Endodermal cell (in vitro differentiated cells): ENCODE measurements at regions not wholly inside any gene's neighbourhood (a gene's known extent, or its start where the extent isn't known, plus 50 kb on each side); places are given as distances from the start of the nearest gene placed in this dataset.

Experiments used
- DNase-seq: peaks from one replicate; pipeline ENCODE4 v3.0.0-alpha.2; 2017
- H3K27ac ChIP-seq: 2 replicates; pipeline ENCODE4 v1.5.1; 2013; ENCODE audit warnings: mild to moderate bottlenecking, low read depth, low read length, moderate library complexity
- H3K27me3 ChIP-seq: 2 replicates; pipeline ENCODE4 v1.6.1; 2013; ENCODE audit warnings: mild to moderate bottlenecking, low read length, moderate library complexity; ENCODE audit not compliant: insufficient read depth, control insufficient read depth, poor library complexity, severe bottlenecking
- H3K36me3 ChIP-seq: 2 replicates; pipeline ENCODE4 v1.7.0; 2013; ENCODE audit warnings: mild to moderate bottlenecking, low read length, moderate library complexity; ENCODE audit not compliant: control insufficient read depth, insufficient read depth
- H3K4me1 ChIP-seq: one replicate; pipeline ENCODE4 v1.7.0; 2013; ENCODE audit warnings: low read length; ENCODE audit not compliant: control insufficient read depth, insufficient read depth
- H3K4me3 ChIP-seq: 2 replicates; pipeline ENCODE4 v1.5.1; 2013; ENCODE audit warnings: mild to moderate bottlenecking, low read length, moderate library complexity
- H3K9ac ChIP-seq: 2 replicates; pipeline ENCODE4 v1.6.1; 2013; ENCODE audit warnings: mild to moderate bottlenecking, low read length, moderate library complexity; ENCODE audit not compliant: poor library complexity, severe bottlenecking; ENCODE audit errors: extremely low read depth
- H3K9me3 ChIP-seq: 2 replicates; pipeline ENCODE4 v1.6.1; 2013; ENCODE audit warnings: mild to moderate bottlenecking, low read length, moderate library complexity; ENCODE audit not compliant: control insufficient read depth
- H3K27ac Mint-ChIP-seq: 2 replicates; pipeline ENCODE4 v1.8.0; 2020; ENCODE audit warnings: mixed read lengths
- H3K27me3 Mint-ChIP-seq: 2 replicates; pipeline ENCODE4 v1.8.0; 2021; ENCODE audit warnings: mild to moderate bottlenecking, mixed read lengths; ENCODE audit not compliant: insufficient read depth
- H3K36me3 Mint-ChIP-seq: 2 replicates; pipeline ENCODE4 v1.8.0; 2020; ENCODE audit warnings: low read depth, mixed read lengths
- H3K4me1 Mint-ChIP-seq: 2 replicates; pipeline ENCODE4 v1.8.0; 2020; ENCODE audit warnings: mixed read lengths
- H3K4me3 Mint-ChIP-seq: 2 replicates; pipeline ENCODE4 v1.8.0; 2020; ENCODE audit warnings: mild to moderate bottlenecking, moderate library complexity, mixed read lengths
- H3K9me3 Mint-ChIP-seq: 2 replicates; pipeline ENCODE4 v1.8.0; 2020; ENCODE audit warnings: mild to moderate bottlenecking, mixed read lengths
- CTCF ChIP-seq: fragments of 200-600 bp; sonication (generic); conservative IDR thresholded peaks from 2 replicates; pipeline ENCODE4 v1.5.0; 2021; ENCODE audit warnings: antibody characterized with exemption, mild to moderate bottlenecking
- WGBS, 2 experiments: methylation state at CpG; one replicate each; pipeline versions ENCODE4 v1.1.5 to v1.1.7; 2013; ENCODE audit warnings: missing lambda C conversion rate in 2 of 2, mixed read lengths in 1 of 2; ENCODE audit not compliant: insufficient coverage in 1 of 2, insufficient read length in 1 of 2; 5-methylcytosine and 5-hydroxymethylcytosine counted together

- Mint-ChIP-seq H3K9me3 (no peaks in the 10 kb centered on the region), H3K27ac (peak overlapping the region; percentile 16), H3K36me3 (no peaks in the 10 kb centered on the region), H3K4me3 (no peak overlapping the region), H3K27me3 (no peaks in the 10 kb centered on the region), H3K4me1 (peaks cover 8% of the 10 kb centered on the region)
- H3K9ac ChIP-seq: no peak overlapping the region
- no peaks in the 10 kb centered on the region for H3K4me1 ChIP-seq
- 37 to 38% methylated on average over 2 of the region's 2 CpGs for WGBS, 2 experiments
- H3K9me3 ChIP-seq: no peaks in the 10 kb centered on the region
- TF ChIP-seq CTCF: no peak
- no peaks in the 10 kb centered on the region for H3K27me3 ChIP-seq
- peak; percentile 61 for DNase-seq
- H3K4me3 ChIP-seq: no peak overlapping the region
- H3K36me3 ChIP-seq: no peaks in the 10 kb centered on the region
- H3K27ac ChIP-seq: no peak overlapping the region
These were observed 662.0 kb upstream of the GBE1 start for GRCh38 chr3:82423268-82424030.

- Histone ChIP-seq H3K9ac (no peak overlapping the region), H3K27me3 (no peaks in the 10 kb centered on the region), H3K4me3 (no peak overlapping the region), H3K36me3 (no peaks in the 10 kb centered on the region), H3K27ac (no peak overlapping the region), H3K9me3 (no peaks in the 10 kb centered on the region), H3K4me1 (no peaks in the 10 kb centered on the region)
- no peak overlapping the region for H3K27ac Mint-ChIP-seq
- WGBS, 2 experiments: 100% methylated on average over 1 of the region's 1 CpG; no CpG with 5 or more reads in 1 of the 2 experiments
- DNase-seq: no peak
- H3K36me3 Mint-ChIP-seq: no peaks in the 10 kb centered on the region
- H3K9me3 Mint-ChIP-seq: no peaks in the 10 kb centered on the region
- H3K4me1 Mint-ChIP-seq: no peaks in the 10 kb centered on the region
- no peaks in the 10 kb centered on the region for H3K27me3 Mint-ChIP-seq
- H3K4me3 Mint-ChIP-seq: no peak overlapping the region
- TF ChIP-seq CTCF: no peak
These were observed 655.4 kb upstream of the GBE1 start for GRCh38 chr3:82416830-82417229.

- H3K4me3 ChIP-seq: no peak overlapping the region
- H3K27ac Mint-ChIP-seq: no peak overlapping the region
- H3K4me1 ChIP-seq: no peaks in the 10 kb centered on the region
- 80% methylated on average over 1 of the region's 1 CpG; no CpG with 5 or more reads in 1 of the 2 experiments for WGBS, 2 experiments
- H3K36me3 Mint-ChIP-seq: no peaks in the 10 kb centered on the region
- no peaks in the 10 kb centered on the region for H3K27me3 ChIP-seq
- H3K4me3 Mint-ChIP-seq: no peak overlapping the region
- H3K9me3 ChIP-seq: no peaks in the 10 kb centered on the region
- no peak for DNase-seq
- TF ChIP-seq CTCF: no peak
- no peaks in the 10 kb centered on the region for H3K36me3 ChIP-seq
- no peak overlapping the region for H3K27ac ChIP-seq
- no peak overlapping the region for H3K9ac ChIP-seq
- H3K27me3 Mint-ChIP-seq: no peaks in the 10 kb centered on the region
- no peaks in the 10 kb centered on the region for H3K9me3 Mint-ChIP-seq
- H3K4me1 Mint-ChIP-seq: no peaks in the 10 kb centered on the region
These were observed 654.9 kb upstream of the GBE1 start for GRCh38 chr3:82416349-82416748.
